GM12892 (cell line): ENCODE measurements at regions not wholly inside any gene's neighbourhood (a gene's known extent, or its start where the extent isn't known, plus 50 kb on each side); places are given as distances from the start of the nearest gene placed in this dataset.

Experiments used
- POLR2AphosphoS5 ChIP-seq: IDR thresholded peaks from 2 replicates; pipeline ENCODE4 v1.6.1; 2011; ENCODE audit warnings: low read depth, low read length, control low read depth
- TAF1 ChIP-seq: IDR thresholded peaks from 2 replicates; pipeline ENCODE4 v1.6.1; 2011; ENCODE audit warnings: low read depth, mild to moderate bottlenecking, control low read depth, low read length, borderline replicate concordance

GRCh38 chr21:29231756-29232529, 66.8 kb upstream of the BACH1 start:
- no peak for TF ChIP-seq TAF1
- no peak for TF ChIP-seq POLR2AphosphoS5
